HEK293 (cell line): ENCODE measurements at regions not wholly inside any gene's neighbourhood (a gene's known extent, or its start where the extent isn't known, plus 50 kb on each side); places are given as distances from the start of the nearest gene placed in this dataset.

Source experiments
- CTCF ChIA-PET: fragments of 350-600 bp; formaldehyde crosslinking; extraction: SDS; loops from one replicate; lab custom pipeline; 2021; ENCODE audit warnings: antibody characterized with exemption; lab: Yijun Ruan, JAX
- POLR2A ChIA-PET: fragments of 300-600 bp; formaldehyde crosslinking; extraction: SDS; loops from one replicate; lab custom pipeline; 2020; ENCODE audit warnings: antibody characterized with exemption, inconsistent platforms; lab: Yijun Ruan, JAX
- H3K27ac ChIP-seq: fragments of 200-500 bp; sonication (Bioruptor generic); 2 replicates; pipeline ENCODE4 v1.5.1; 2014; ENCODE audit warnings: low read depth, low read length, control low read depth, inconsistent platforms; ENCODE audit errors: extremely low read depth
- H3K36me3 ChIP-seq, 2 experiments: fragments of 200-500 bp in 1 of 2; sonication (Bioruptor generic) in 1 of 2; 1 replicate in 1 of 2; 2 replicates in 1 of 2; pipeline ENCODE4 v1.5.1; 2014 to 2017; ENCODE audit warnings: inconsistent platforms in 2 of 2, low read length in 2 of 2; ENCODE audit not compliant: control insufficient read depth in 2 of 2, insufficient read depth in 1 of 2
- H3K4me1 ChIP-seq: fragments of 200-500 bp; sonication (Bioruptor generic); 2 replicates; pipeline ENCODE4 v1.5.1; 2014; ENCODE audit warnings: mild to moderate bottlenecking, low read length, inconsistent platforms; ENCODE audit not compliant: control insufficient read depth, insufficient read depth
- H3K4me3 ChIP-seq: 2 replicates; pipeline ENCODE4 v1.5.1; 2011; ENCODE audit warnings: low read depth, mild to moderate bottlenecking, control low read depth, low read length, moderate library complexity
- H3K9me3 ChIP-seq: fragments of 200-500 bp; sonication (Bioruptor generic); 2 replicates; pipeline ENCODE4 v1.5.1; 2014; ENCODE audit warnings: low read depth, low read length, inconsistent platforms; ENCODE audit not compliant: control insufficient read depth, insufficient read depth
- REPIN1 ChIP-seq: fragments of 450-650 bp; formaldehyde crosslinking; IDR thresholded peaks from 2 replicates; pipeline ENCODE4 v1.5.1; 2017; ENCODE audit warnings: missing biosample characterization, missing genetic modification characterization, low read depth
- SCRT1 ChIP-seq: fragments of 450-650 bp; formaldehyde crosslinking; IDR thresholded peaks from 2 replicates; pipeline ENCODE4 v1.5.1; 2016; ENCODE audit warnings: missing biosample characterization, missing genetic modification characterization, borderline replicate concordance
- ZNF274 ChIP-seq, 2 experiments: fragments of 200-500 bp in 1 of 2; fragments of 450-650 bp in 1 of 2; sonication (Bioruptor generic) in 1 of 2; formaldehyde crosslinking in 1 of 2; IDR thresholded peaks; 2 replicates each; pipeline versions ENCODE4 v1.5.1 to v1.6.1; 2014 to 2016; ENCODE audit warnings: borderline replicate concordance in 1 of 2, inconsistent platforms in 1 of 2, low read length in 1 of 2, missing biosample characterization in 1 of 2, missing genetic modification characterization in 1 of 2
- ZNF585B ChIP-seq: fragments of 450-650 bp; formaldehyde crosslinking; IDR thresholded peaks from 2 replicates; pipeline ENCODE4 v1.5.1; 2016; ENCODE audit warnings: missing biosample characterization, missing genetic modification characterization
- ZNF624 ChIP-seq: fragments of 450-650 bp; formaldehyde crosslinking; IDR thresholded peaks from 2 replicates; pipeline ENCODE4 v1.5.1; 2017; ENCODE audit warnings: missing biosample characterization, missing genetic modification characterization
- ZNF664 ChIP-seq: fragments of 450-650 bp; formaldehyde crosslinking; IDR thresholded peaks from 2 replicates; pipeline ENCODE4 v1.5.1; 2016; ENCODE audit warnings: missing biosample characterization, missing genetic modification characterization
- TF ChIP-seq, protein P1 (sequence below): fragments of 450-650 bp; formaldehyde crosslinking; conservative IDR thresholded peaks from 2 replicates; pipeline ENCODE4 v1.5.1; 2016; ENCODE audit warnings: low read depth, missing biosample characterization, missing genetic modification characterization
- TF ChIP-seq, protein P2 (sequence below): sonication (generic); formaldehyde crosslinking; IDR thresholded peaks from 2 replicates; pipeline ENCODE4 v1.8.1; 2022; ENCODE audit warnings: mild to moderate bottlenecking, moderate library complexity, missing genetic modification reagents
- TF ChIP-seq, protein P3 (sequence below): fragments of 450-650 bp; formaldehyde crosslinking; IDR thresholded peaks from 2 replicates; pipeline ENCODE4 v1.5.1; 2016; ENCODE audit warnings: missing biosample characterization, missing genetic modification characterization
- TF ChIP-seq, protein P4 (sequence below): fragments of 450-650 bp; formaldehyde crosslinking; IDR thresholded peaks from 2 replicates; pipeline ENCODE4 v1.5.1; 2016; ENCODE audit warnings: missing biosample characterization, missing genetic modification characterization, borderline replicate concordance
- TF ChIP-seq, protein P5 (sequence below): fragments of 450-650 bp; formaldehyde crosslinking; IDR thresholded peaks from 2 replicates; pipeline ENCODE4 v1.5.1; 2016; ENCODE audit warnings: missing biosample characterization, missing genetic modification characterization

DNA sequence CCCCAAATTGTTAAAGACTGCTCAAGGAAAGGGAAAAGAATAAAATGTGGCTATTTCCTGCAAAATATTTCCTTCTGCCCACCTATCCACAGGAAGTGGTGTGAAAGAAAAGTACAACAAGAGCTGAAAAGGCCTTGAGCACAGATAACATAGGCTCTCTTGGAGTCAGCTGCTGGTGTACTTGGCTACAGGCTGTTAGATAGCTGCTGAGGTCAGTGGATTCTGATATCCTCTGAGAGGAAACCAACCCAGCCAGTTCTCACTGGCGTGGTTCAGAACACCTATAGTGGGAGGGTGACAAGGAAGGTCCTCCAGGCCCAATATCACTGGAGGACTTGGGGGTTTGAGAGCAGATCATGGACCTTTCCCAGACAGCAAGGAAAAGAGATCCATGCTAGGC is 124.4 kb upstream of the GAP43 start:
- H3K9me3 ChIP-seq = no peaks in the 10 kb centered on the region
- no peak overlapping the region for H3K27ac ChIP-seq
- POLR2A ChIA-PET = interaction anchor here (1.0 kb wide), 1 partner anchor 12 kb away, joined by 3 read pairs; no protein-coding TSS in a partner anchor
- no peak overlapping the region for H3K4me3 ChIP-seq
- H3K4me1 ChIP-seq = no peaks in the 10 kb centered on the region
- CTCF ChIA-PET = no interaction called here
- no peaks in the 10 kb centered on the region for H3K36me3 ChIP-seq
- no peak for TF ChIP-seq ZNF274 (IDR thresholded peaks at IDR 0.05; ENCODE audit: low read length)
- TF ChIP-seq ZNF274 (tag by site-specific recombination; IDR thresholded peaks at IDR 0.05; ENCODE audit: borderline replicate concordance) = no peak
- TF ChIP-seq, protein P1, sequence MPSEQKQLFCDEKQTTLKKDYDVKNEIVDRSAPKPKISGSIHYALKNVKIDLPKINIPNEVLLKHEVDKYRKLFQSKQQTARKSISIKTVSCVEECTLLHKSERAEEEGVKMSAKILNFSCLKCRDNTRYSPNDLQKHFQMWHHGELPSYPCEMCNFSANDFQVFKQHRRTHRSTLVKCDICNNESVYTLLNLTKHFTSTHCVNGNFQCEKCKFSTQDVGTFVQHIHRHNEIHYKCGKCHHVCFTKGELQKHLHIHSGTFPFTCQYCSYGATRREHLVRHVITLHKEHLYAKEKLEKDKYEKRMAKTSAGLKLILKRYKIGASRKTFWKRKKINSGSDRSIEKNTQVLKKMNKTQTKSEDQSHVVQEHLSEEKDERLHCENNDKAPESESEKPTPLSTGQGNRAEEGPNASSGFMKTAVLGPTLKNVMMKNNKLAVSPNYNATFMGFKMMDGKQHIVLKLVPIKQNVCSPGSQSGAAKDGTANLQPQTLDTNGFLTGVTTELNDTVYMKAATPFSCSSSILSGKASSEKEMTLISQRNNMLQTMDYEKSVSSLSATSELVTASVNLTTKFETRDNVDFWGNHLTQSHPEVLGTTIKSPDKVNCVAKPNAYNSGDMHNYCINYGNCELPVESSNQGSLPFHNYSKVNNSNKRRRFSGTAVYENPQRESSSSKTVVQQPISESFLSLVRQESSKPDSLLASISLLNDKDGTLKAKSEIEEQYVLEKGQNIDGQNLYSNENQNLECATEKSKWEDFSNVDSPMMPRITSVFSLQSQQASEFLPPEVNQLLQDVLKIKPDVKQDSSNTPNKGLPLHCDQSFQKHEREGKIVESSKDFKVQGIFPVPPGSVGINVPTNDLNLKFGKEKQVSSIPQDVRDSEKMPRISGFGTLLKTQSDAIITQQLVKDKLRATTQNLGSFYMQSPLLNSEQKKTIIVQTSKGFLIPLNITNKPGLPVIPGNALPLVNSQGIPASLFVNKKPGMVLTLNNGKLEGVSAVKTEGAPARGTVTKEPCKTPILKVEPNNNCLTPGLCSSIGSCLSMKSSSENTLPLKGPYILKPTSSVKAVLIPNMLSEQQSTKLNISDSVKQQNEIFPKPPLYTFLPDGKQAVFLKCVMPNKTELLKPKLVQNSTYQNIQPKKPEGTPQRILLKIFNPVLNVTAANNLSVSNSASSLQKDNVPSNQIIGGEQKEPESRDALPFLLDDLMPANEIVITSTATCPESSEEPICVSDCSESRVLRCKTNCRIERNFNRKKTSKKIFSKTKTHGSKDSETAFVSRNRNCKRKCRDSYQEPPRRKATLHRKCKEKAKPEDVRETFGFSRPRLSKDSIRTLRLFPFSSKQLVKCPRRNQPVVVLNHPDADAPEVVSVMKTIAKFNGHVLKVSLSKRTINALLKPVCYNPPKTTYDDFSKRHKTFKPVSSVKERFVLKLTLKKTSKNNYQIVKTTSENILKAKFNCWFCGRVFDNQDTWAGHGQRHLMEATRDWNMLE = no peak
- TF ChIP-seq, protein P2, sequence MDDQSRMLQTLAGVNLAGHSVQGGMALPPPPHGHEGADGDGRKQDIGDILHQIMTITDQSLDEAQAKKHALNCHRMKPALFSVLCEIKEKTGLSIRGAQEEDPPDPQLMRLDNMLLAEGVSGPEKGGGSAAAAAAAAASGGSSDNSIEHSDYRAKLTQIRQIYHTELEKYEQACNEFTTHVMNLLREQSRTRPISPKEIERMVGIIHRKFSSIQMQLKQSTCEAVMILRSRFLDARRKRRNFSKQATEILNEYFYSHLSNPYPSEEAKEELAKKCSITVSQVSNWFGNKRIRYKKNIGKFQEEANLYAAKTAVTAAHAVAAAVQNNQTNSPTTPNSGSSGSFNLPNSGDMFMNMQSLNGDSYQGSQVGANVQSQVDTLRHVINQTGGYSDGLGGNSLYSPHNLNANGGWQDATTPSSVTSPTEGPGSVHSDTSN (CRISPR knock-in tag) = no peak
- no peak for TF ChIP-seq ZNF624 (tag by site-specific recombination)
- TF ChIP-seq REPIN1 = no peak
- TF ChIP-seq, protein P3, sequence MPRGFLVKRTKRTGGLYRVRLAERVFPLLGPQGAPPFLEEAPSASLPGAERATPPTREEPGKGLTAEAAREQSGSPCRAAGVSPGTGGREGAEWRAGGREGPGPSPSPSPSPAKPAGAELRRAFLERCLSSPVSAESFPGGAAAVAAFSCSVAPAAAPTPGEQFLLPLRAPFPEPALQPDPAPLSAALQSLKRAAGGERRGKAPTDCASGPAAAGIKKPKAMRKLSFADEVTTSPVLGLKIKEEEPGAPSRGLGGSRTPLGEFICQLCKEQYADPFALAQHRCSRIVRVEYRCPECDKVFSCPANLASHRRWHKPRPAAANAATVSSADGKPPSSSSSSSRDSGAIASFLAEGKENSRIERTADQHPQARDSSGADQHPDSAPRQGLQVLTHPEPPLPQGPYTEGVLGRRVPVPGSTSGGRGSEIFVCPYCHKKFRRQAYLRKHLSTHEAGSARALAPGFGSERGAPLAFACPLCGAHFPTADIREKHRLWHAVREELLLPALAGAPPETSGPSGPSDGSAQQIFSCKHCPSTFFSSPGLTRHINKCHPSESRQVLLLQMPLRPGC (tag by site-specific recombination) = no peak
- TF ChIP-seq, protein P4, sequence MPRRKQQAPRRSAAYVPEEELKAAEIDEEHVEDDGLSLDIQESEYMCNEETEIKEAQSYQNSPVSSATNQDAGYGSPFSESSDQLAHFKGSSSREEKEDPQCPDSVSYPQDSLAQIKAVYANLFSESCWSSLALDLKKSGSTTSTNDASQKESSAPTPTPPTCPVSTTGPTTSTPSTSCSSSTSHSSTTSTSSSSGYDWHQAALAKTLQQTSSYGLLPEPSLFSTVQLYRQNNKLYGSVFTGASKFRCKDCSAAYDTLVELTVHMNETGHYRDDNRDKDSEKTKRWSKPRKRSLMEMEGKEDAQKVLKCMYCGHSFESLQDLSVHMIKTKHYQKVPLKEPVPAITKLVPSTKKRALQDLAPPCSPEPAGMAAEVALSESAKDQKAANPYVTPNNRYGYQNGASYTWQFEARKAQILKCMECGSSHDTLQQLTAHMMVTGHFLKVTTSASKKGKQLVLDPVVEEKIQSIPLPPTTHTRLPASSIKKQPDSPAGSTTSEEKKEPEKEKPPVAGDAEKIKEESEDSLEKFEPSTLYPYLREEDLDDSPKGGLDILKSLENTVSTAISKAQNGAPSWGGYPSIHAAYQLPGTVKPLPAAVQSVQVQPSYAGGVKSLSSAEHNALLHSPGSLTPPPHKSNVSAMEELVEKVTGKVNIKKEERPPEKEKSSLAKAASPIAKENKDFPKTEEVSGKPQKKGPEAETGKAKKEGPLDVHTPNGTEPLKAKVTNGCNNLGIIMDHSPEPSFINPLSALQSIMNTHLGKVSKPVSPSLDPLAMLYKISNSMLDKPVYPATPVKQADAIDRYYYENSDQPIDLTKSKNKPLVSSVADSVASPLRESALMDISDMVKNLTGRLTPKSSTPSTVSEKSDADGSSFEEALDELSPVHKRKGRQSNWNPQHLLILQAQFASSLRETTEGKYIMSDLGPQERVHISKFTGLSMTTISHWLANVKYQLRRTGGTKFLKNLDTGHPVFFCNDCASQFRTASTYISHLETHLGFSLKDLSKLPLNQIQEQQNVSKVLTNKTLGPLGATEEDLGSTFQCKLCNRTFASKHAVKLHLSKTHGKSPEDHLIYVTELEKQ (tag by site-specific recombination) = no peak
- TF ChIP-seq, protein P5, sequence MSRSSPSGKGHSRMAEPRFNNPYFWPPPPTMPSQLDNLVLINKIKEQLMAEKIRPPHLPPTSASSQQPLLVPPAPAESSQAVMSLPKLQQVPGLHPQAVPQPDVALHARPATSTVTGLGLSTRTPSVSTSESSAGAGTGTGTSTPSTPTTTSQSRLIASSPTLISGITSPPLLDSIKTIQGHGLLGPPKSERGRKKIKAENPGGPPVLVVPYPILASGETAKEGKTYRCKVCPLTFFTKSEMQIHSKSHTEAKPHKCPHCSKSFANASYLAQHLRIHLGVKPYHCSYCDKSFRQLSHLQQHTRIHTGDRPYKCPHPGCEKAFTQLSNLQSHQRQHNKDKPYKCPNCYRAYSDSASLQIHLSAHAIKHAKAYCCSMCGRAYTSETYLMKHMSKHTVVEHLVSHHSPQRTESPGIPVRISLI (tag by site-specific recombination) = no peak

DNA sequence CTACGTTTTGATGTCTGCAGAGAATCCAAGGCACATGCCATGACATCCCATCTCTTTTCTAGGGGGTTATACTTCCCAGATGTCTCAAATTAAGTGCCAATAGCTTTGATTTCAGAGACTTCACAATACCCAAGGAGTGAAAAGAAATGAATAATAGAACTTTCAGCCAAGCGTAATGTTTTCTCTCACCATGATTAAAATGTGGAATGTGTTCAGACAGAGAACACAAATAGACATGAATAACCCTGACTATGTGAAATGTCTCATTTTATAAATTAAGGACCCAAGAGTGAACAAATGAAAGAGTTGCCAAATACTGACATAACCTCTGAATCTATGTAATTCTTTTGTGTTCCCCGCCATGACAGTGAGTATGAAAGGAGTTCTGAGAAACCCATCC is 123.6 kb upstream of the GAP43 start:
- Histone ChIP-seq H3K27ac (no peak overlapping the region), H3K4me1 (no peaks in the 10 kb centered on the region), H3K9me3 (no peaks in the 10 kb centered on the region), H3K4me3 (no peak overlapping the region), H3K36me3 (no peaks in the 10 kb centered on the region)
- TF ChIP-seq ZNF585B (tag by site-specific recombination) = no peak
- no peak for TF ChIP-seq ZNF664 (tag by site-specific recombination)
- no peak for TF ChIP-seq SCRT1 (tag by site-specific recombination)
- POLR2A ChIA-PET = no interaction called here
- CTCF ChIA-PET = no interaction called here
